ENCODE measurements at regions not wholly inside any gene's neighbourhood (a gene's known extent, or its start where the extent isn't known, plus 50 kb on each side); places are given as distances from the start of the nearest gene placed in this dataset.

DNA sequence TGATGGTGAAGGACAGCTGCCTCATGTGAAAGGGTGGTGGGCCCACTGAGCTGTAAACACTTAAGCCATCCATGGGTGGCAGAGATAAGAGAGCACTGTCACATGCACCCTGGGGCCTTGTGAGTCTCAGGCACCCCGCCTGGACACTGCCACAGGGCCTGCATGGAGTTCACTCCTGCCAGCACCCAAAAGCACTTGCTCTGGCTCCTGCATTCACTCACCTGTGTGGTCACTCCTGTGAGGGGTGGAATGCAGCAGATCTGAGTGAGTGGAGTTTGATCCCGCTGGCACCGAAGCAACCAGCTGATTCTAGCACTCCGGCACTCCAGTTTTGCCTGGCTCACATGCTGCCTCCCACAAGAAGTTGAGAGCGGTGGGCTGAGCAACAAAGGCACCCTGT lies 1142.1 kb upstream of the PRMT6 start:
- DNase-seq (ENCODE audit: insufficient read length, low spot score) (no peak), FAIRE-seq (no peak)

DNA sequence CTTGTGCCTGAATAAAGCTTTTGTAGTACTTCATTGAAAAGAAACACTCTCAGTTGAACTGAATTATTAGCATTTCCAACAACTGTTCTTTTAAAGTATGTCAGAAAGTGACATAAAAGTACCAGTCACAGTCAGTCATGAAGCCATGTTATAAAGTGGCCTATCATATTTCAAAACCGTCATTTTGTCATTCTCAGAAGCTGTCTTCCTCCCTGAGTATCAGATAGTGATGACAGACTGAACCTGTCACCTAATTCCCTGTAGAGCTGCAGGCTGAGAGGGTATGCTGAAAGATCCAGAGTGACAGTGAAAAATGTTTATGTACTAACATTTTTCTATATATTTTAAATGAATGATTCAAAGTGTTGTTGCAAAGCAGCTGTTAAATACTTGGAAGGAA lies 1121.7 kb upstream of the PRMT6 start:
- DNase-seq (ENCODE audit: insufficient read length, low spot score) (no peak), FAIRE-seq (no peak)

DNA sequence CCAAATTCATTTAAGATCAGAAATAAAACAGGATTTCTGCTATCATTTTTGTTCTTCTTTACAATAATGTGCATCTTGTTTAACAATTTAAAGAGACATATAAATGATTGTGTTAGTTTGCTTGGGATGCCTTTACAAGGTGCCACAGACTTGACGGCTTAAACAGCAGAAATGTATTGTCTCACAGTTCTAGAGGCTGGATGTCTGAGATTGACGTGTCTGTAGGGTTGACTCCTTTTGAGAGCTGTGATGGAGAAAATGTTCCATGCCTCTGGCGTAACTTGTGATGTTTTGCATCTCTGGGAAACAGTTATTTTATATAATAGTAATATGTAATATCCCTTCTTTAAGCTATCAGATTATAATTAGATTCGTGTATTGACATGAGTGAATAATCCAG lies 1091.6 kb upstream of the PRMT6 start:
- no peak for FAIRE-seq
- no peak for DNase-seq (ENCODE audit: insufficient read length, low spot score)

DNA sequence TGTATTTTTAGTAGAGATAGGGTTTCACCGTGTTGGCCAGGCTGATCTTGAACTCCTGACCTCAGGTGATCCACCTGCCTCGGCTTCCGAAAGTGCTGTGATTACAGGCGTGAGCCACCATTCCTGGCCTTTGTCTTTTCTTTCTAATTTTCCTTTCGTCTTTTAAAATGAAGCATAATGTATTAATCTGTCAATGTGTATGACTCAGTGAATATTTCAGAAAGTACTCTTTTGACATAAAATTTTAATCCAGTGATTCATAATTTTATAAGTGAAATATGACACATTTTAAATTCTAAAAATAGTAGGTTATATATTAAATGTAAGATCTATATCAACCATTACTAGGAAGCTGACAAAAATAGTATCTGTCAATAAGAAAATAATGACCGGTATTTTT lies 1059.0 kb upstream of the PRMT6 start:
- no peak for DNase-seq (ENCODE audit: insufficient read length, low spot score)
- FAIRE-seq, result no peak

DNA sequence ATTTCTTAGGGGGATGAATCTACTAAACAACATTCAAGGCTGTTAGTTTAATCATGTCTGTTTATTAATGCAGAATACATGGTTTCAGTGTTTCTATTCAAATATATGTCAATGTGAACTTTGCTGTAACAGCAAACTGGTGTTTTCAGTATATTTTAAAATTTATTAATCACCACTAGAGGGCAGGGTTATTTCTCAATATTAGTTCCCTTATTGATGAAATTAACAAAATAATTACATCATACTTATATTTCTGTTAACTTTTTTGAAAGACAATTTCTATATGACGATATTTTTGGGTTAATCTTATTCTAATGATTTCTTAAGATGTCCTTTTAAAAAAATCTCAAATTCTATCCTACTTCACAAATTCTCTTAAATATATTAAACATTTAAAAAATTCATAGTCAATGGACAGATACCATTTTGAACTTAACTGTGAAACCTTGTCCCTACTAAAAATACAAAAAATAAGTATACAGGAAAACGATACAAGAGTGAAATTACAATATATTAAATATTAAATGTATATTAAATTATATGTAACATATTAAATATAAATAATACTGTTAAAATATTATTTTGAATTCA lies 1034.1 kb upstream of the PRMT6 start:
- DNase-seq (ENCODE audit: insufficient read length, low spot score) (no peak), FAIRE-seq (no peak)

DNA sequence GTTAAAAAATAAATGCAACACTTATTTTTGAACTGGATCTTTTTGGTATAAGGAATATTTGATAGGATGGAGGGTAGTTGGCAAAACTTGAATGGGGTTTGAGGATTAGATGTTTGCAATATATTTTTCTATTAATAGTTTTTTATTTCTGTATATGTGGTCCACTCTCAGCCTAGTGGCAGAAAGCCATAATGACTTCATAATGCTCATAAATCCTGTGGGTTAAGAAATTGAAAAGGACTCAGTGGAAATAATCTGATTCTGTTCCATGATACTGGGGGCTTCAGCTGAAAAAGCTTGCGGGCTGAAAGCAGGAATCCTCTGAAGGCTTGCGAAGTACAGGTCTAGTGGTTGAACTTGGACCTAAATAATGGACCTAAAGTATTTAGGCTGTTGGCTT lies 1028.6 kb upstream of the PRMT6 start:
- DNase-seq (ENCODE audit: insufficient read length, low spot score), result no peak
- no peak for FAIRE-seq

DNA sequence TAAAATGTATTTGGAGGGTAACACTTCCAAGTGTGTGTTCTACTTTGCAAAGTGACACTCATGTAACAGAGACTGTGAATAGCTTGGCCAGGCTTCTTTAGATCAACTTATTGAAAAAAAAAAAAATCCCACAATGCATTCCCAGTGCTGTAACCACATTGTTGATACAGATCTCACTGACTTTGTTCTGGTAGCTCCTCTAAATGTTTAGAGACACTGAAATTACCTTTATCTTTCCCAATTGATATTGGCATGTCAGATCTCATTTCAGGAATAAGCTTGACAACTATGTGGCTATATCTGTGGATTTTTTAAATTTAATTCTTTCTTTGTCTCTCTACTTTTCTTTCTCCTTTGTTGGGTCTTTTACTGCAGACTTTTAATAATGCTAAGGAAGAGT lies 1018.9 kb upstream of the PRMT6 start:
- no peak for DNase-seq (ENCODE audit: insufficient read length, low spot score)
- no peak for FAIRE-seq

DNA sequence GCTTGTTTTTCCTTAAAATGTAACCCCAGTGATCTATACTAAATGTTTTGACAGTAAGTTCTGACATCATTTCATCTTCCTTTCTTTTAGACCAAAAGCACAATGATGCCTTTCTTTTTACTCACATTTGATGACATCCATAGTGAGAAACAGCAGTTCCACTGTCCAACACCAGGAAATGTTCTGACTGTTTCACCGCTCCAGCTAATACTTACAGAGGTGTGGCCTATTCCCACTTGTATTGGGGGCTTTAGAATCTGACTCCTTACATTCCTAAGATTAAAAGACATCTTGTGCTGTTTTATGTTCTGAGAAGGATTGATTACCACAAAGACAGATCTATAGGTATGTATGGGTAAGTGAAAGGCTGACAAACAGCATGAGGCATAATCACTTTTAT lies 1018.2 kb upstream of the PRMT6 start:
- DNase-seq (ENCODE audit: insufficient read length, low spot score), result no peak
- FAIRE-seq, result no peak

DNA sequence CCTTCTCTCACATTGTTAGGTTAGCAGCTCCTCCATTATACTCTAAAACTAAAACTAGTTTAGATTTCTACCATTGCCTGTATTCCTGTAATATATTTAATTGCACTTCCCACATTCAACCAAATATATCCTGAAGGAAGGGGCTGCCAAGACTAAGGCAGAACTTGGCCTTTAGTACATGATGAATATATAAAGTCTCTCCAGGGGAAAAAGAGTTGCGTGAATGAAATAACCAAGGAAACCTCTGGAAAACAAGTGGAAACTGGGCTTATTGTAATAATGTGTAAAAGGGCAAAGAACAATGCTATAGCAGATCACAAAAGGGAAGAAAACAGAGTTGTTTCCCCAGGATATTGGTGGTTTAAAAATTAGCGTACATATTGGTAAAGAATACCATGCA lies 1012.5 kb upstream of the PRMT6 start:
- FAIRE-seq (no peak), DNase-seq (ENCODE audit: insufficient read length, low spot score) (no peak)

DNA sequence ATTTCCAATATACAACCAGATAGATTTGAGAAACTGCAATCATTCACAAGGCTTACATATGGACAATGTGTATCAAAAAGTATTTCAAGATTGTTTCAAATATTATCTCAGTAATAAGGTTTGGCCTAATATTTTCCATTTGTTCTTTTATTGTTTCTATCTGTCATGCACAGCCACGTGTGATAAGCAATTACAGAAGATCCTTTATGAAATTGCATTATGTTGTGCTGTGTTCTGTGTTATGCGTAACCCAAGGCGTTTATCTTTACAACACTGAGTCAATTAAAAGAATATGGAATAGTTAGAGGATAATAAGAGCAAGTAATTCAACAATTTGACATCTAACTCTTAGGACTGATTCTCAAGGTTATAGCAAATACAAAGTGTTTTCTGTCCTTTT lies 1009.3 kb upstream of the PRMT6 start:
- FAIRE-seq, result no peak
- no peak for DNase-seq (ENCODE audit: insufficient read length, low spot score)

DNA sequence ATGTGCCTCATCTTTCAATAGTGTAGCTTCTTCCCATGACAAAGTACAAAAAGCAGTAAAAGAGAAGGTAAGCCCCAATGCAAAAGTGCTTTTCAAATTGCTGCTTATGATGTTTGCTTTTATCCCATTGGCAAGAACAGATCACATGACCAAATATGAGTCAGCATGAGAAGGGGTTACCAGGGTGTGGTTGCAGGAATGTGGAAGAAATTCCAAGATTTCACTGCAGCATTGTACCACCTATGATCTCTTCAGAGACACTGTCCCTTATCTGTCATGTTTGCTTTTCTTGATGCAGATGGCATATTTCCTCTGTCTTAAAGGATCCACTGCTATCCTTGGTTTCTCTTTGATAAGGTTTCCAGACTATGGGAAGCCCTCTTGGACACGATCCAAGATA lies 1006.9 kb upstream of the PRMT6 start:
- FAIRE-seq, result no peak
- no peak for DNase-seq (ENCODE audit: insufficient read length, low spot score)

DNA sequence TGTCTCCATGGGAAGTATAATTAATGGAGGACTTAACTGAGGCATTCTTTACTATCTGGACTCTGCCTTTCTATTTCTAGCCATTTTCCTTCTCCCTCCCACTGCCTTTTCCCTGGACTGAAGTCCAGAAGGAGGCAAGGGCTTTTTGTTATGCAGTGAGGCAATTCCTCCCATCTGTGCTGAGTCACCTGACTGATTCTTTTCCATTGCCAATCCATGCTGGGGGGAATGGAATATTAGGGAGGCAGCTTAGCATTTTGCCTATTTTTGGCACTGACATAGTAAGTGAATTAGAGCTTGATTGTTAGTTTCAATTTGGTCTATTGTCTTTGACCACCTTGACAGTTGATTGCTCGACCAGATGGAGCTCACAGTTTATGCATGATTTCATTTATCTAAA lies 1000.6 kb upstream of the PRMT6 start:
- FAIRE-seq (no peak), DNase-seq (ENCODE audit: insufficient read length, low spot score) (no peak)

DNA sequence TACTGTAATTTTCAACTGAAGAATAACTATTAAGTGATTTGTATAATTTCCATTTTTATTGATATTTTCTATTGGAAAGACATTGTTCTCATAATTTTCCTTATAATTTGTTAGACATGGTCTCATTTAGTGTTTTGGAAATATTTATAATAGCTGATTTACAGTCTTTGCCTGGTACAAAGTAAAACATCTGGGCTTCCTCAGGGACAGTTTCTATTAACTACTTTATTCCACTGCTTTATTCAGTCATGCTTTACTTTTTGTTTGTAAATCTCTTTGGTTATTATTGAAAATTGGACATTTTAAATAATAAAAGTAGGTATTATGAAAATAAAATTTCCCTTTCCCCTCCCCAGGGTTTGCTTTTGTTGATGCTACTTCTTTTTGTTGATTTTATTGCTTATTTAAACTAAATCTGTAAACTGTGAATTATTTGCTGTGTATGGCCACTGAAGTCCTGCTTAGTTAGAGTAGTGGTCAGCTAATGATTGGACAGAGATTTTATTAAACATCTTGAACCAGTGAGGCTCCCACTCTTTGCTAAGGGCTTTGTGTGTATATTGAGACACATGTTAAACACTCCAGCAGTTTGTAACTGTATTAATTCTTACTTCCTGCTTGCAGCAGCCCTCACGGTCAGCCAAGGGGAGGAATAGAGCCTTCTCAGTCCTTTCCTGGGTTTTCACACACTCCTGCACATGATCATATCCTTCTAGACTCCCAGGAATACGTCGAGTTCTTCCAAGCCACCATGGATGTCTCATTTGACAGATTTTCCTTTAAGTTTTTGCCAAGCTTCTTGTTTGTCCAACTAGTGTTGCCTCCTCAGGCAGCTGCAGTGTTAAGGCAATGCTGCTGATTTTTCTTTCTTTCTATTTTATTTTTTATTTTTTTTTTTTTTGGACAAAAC lies 994.6 kb upstream of the PRMT6 start:
- DNase-seq (ENCODE audit: insufficient read length, low spot score), result no peak
- FAIRE-seq, result no peak

DNA sequence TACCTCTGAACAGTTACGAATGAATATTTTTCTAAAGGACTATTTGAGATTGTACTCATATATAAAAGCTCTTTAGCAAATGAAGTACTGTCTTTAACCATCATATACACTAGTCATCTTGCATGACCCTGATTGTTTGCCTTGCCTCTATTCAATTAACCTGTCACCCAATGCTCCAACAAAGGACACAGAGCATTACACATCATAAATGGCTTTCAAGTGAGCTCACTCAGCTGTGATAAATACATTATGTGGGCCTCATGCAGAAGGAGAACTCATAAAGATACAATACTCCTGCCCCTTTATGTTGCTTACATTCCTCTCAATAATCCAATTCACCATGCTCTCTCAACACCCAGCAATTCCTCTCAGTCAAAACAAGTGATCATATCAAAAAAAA lies 993.0 kb upstream of the PRMT6 start:
- DNase-seq (ENCODE audit: insufficient read length, low spot score) (no peak), FAIRE-seq (no peak)

DNA sequence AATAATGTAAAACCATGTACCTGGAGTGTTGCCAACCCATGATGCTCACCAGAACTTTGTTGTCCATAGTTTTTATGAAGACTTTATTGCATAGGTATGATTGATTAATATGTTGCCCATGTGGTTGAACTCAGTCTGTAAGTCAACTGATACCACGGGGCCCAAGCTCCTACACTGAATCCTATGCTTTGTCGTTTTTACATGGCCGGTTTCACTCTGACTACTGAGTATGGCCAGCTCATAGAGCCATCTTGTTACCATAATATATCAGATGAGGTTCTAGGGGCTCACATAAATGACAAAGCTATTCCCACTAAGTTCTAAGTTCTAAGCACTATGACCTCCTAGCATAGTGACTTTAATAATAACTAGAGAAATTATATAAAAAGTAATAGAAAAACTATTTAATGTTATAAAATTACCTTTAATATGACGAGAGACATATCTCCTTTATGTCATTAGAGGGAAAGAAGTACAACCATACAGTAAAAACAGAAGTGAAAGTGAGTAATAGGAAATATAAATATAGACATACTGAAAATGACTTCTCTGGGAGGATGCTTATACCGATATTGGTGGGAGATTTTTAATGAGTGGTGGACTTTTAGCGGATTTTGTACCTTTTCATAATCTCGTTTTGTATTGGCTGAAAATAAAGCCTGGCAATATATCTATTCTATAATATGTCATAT lies 983.4 kb upstream of the PRMT6 start:
- FAIRE-seq (no peak), DNase-seq (ENCODE audit: insufficient read length, low spot score) (no peak)

DNA sequence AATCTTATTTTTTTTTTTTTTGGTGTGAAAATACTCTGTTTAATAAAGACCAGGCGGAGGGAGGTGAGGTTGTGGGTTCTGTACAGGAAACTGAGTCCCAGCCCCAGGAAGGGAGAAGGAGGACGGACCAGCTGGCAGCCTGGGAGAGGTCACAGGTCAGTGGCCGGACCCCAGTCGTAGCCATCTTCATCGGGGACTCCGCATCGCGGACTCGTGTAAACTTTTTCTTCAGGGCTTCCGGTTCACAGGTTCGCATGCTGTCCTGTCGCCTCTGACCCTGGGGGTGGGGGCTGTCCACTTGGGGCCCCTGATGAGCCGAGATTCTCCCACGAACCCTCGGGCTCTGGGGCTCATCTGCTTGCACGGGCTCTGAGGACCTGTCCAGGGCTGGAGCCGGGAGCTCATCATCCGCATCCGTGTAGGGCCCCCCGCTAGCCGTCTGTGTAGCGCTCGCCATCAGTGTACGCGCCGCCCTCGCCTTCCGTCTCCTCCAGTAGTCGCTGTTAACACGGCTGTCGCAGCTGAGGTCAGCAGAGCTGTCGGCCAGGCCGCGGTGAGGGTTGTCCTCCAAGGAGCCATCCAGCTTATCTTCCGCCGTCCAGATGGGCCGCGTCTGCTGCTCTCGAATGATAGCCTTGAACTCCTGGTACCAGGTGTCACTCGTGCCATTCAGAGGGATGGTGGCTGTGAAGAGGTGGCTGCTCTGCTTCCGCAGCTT lies 975.7 kb upstream of the PRMT6 start:
- FAIRE-seq (no peak), DNase-seq (ENCODE audit: insufficient read length, low spot score) (no peak)

DNA sequence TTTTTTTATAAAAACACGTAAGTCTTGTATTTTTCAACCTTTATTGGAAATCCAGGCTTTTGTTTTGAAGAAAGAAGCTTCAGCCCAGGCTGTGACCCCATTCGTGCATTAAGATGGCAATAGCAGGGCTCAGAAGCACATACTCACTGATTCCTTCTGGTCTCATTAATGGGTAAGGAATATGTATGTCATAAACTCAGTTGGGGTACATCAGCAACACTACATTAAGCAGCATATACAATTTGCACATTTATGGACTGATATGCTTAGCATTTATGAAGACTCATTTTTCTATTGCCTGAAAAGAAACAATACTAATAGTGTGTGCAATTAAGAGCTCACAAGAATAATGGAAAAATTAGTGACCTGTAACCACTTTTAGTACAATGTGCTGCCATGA lies 945.4 kb upstream of the PRMT6 start:
- no peak for DNase-seq (ENCODE audit: insufficient read length, low spot score)
- FAIRE-seq, result no peak

DNA sequence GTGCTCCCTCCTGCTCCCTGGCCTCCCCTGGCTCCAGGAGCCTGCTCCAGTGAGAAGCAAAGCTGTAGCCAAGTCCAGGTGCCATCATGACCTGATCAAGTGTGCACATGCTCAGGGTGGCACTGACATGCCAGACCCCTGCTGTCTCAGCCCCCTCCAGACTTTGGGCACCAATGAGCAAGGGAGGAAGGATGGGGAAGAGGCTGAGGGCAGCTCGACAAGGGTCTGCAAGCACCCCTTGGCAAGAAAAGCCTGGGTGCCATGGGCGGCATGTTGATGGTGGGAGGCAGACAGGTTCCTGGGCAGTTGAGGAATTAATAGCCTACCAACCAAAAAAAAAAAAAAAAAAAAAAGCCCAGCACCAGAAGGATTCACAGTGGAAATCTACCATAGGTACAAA lies 942.6 kb upstream of the PRMT6 start:
- no peak for FAIRE-seq

DNA sequence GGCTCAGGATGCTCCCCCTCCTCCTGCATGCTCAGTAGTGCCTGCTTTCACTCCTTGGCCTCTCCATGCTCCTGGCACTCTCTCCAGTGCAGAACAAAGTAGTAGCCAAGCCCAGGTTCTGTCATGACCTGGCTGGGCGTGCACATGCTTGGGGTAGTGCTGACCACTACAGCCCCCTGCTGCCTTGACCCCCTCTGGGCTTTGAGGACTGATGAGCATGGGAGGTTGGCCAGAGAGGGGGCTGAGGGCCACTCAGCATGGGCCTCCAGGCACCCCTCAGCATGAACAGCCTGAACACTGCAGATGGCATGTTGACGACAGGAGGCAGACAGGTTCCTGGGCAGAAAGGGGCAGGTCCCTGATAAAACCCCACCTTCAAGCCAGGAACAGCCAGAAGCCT lies 935.7 kb upstream of the PRMT6 start:
- FAIRE-seq (no peak), DNase-seq (ENCODE audit: insufficient read length, low spot score) (no peak)

More for the DNA sequence above, 942.6 kb upstream of the PRMT6 start:
- no peak for DNase-seq (ENCODE audit: insufficient read length, low spot score)

DNA sequence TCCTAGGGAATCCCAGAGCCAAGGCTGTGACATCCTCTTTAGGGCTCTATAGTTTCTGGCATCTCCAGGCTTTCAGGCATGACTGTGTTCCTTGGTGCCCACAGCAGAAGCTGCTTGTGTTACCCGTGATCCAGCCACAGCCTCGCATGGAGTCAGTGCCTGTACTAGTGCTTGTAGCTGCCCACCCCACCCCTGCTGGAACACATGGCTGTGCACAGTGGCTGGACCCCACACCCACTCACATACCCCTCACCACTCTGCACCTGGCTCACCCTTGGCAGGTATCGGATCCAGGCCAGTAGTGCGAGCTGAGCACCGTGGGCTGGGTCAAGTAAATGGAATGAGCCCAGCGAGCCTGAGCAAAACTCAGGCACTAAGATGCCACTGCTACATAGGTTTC lies 934.7 kb upstream of the PRMT6 start:
- DNase-seq (ENCODE audit: insufficient read length, low spot score) (no peak), FAIRE-seq (no peak)

DNA sequence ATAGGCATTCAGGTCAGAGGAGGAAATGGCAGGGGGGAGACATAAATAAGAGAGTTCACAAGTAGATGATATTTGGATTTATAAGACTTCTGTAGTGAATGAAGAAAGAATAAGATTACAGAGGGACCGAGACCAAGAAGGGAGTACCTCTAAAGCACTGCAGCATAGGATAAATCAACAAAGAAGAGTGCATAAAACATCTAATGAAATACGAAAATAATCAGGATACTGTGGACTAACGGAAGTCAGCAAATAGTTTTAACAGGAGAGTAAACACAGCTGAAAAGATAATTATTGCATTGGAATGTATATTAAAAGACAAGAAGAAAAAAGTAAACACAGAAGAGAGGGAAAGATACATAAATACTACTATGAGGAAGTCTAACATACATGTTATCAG lies 921.9 kb upstream of the PRMT6 start:
- FAIRE-seq (no peak), DNase-seq (ENCODE audit: insufficient read length, low spot score) (no peak)
